OCI-LY7 (cell line): ENCODE measurements at regions not wholly inside any gene's neighbourhood (a gene's known extent, or its start where the extent isn't known, plus 50 kb on each side); places are given as distances from the start of the nearest gene placed in this dataset.

Experiments
- CTCF ChIP-seq: fragments of 200-600 bp; sonication (generic); conservative IDR thresholded peaks from 2 replicates; pipeline ENCODE4 v1.5.1; 2014; ENCODE audit warnings: mild to moderate bottlenecking, antibody characterized with exemption, low read length, moderate library complexity, mixed read lengths
- EZH2phosphoT487 ChIP-seq: fragments of 200-600 bp; sonication (generic); IDR thresholded peaks from 2 replicates; pipeline ENCODE4 v1.6.1; 2018; ENCODE audit warnings: low read depth, borderline replicate concordance, mild to moderate bottlenecking, mixed run types, antibody characterized with exemption, low read length, moderate library complexity, mixed read lengths

DNA sequence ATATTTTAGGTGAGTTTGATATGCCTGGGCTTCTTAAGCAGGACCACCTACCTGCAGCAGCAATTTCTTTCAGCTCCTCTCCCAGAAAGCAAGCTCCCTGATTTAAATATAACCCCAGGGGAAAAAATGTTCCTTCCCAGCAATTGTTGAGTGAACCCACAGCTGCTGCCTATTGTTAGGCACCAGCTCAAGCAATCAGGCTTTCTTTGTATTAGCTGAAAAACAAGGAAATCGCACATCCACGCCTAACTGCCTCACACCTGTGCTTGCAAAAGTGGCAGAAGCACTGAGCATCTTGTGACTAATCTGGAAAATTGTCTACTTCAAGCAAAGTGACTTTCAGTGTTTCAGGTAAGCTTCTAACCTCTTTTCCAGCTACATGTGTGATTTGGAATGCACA, 432.2 kb downstream of the SMARCA1 start:
- no peak for TF ChIP-seq CTCF
- no peak for TF ChIP-seq EZH2phosphoT487
